ENCODE measurements at regions not wholly inside any gene's neighbourhood (a gene's known extent, or its start where the extent isn't known, plus 50 kb on each side); places are given as distances from the start of the nearest gene placed in this dataset.

- Histone ChIP-seq H3K27ac (ENCODE audit: low read length) (no peak overlapping the region), H3K4me1 (ENCODE audit: control insufficient read depth, insufficient read depth, low read length) (no peaks in the 10 kb centered on the region), H3K36me3 (ENCODE audit: control insufficient read depth, insufficient read depth, low read length) (no peaks in the 10 kb centered on the region), H3K4me3 (ENCODE audit: low read depth in 2 of 2, low read length in 2 of 2) (no peak overlapping the region), H3K27me3 (ENCODE audit: control insufficient read depth, insufficient read depth, low read length) (no peaks in the 10 kb centered on the region), H3K9me3 (ENCODE audit: control insufficient read depth, insufficient read depth, low read depth, low read length) (no peaks in the 10 kb centered on the region)
- intact Hi-C loops (cut with micrococcal nuclease; ENCODE audit: unreplicated experiment) (no loop called here), in situ Hi-C loops (cut with HindIII; ENCODE audit: low pct_unique_long_range_greater_than_20kb, low sequenced_read_pairs) (no loop called here)
- DNase-seq (ENCODE audit: low read depth, low spot score) (no peak), ATAC-seq (no peak)
- BruUV-seq (replicated peaks) = no TSS peak
- CTCF ChIA-PET = no interaction called here
- POLR2A ChIA-PET = no interaction called here
- TF ChIP-seq CTCF (IDR thresholded peaks at IDR 0.05) (no peak), REST (IDR thresholded peaks at IDR 0.05; ENCODE audit: insufficient read depth in 1 of 2, low read depth in 2 of 2, low read length in 1 of 2) (no peak), POLR2AphosphoS5 (IDR thresholded peaks at IDR 0.05; ENCODE audit: low read depth, low read length) (no peak), SIN3A (IDR thresholded peaks at IDR 0.05; ENCODE audit: borderline replicate concordance, insufficient read depth, low read depth, low read length) (no peak), TCF7L2 (IDR thresholded peaks at IDR 0.05; ENCODE audit: low read depth, low read length) (no peak)
Measured at GRCh38 chr2:56465491-56465890, 281.7 kb downstream of the CCDC85A start.

- Histone ChIP-seq H3K9me3 (ENCODE audit: control insufficient read depth, insufficient read depth, low read depth, low read length) (no peaks in the 10 kb centered on the region), H3K36me3 (ENCODE audit: control insufficient read depth, insufficient read depth, low read length) (no peaks in the 10 kb centered on the region), H3K27me3 (ENCODE audit: control insufficient read depth, insufficient read depth, low read length) (no peaks in the 10 kb centered on the region), H3K4me3 (ENCODE audit: low read depth in 2 of 2, low read length in 2 of 2) (no peak overlapping the region), H3K27ac (ENCODE audit: low read length) (no peak overlapping the region), H3K4me1 (ENCODE audit: control insufficient read depth, insufficient read depth, low read length) (no peaks in the 10 kb centered on the region)
- ChIA-PET POLR2A (no interaction called here), CTCF (no interaction called here)
- in situ Hi-C loops (cut with HindIII; ENCODE audit: low pct_unique_long_range_greater_than_20kb, low sequenced_read_pairs) (no loop called here), intact Hi-C loops (cut with micrococcal nuclease; ENCODE audit: unreplicated experiment) (no loop called here)
- TF ChIP-seq CTCF (IDR thresholded peaks at IDR 0.05) (no peak), TCF7L2 (IDR thresholded peaks at IDR 0.05; ENCODE audit: low read depth, low read length) (no peak), SIN3A (IDR thresholded peaks at IDR 0.05; ENCODE audit: borderline replicate concordance, insufficient read depth, low read depth, low read length) (no peak), POLR2AphosphoS5 (IDR thresholded peaks at IDR 0.05; ENCODE audit: low read depth, low read length) (no peak)
- BruUV-seq (replicated peaks) = no TSS peak
- DNase-seq (ENCODE audit: low read depth, low spot score) (no peak), ATAC-seq (no peak)
Measured at GRCh38 chr2:56473524-56473923, 289.7 kb downstream of the CCDC85A start.

Data from Panc1 (cell line).